ENCODE measurements at regions not wholly inside any gene's neighbourhood (a gene's known extent, or its start where the extent isn't known, plus 50 kb on each side); places are given as distances from the start of the nearest gene placed in this dataset.
"Not testable (repeated sequence)": the region's sequence is repeated elsewhere in the genome, so short reads cannot be mapped to it uniquely, and the experiment has no call there.

- peak; percentile 36 for DNase-seq
These were observed 53.9 kb upstream of the RCE1 start for GRCh38 chr11:66789097-66789890.

- no peak for DNase-seq
These were observed 55.1 kb upstream of the RCE1 start for GRCh38 chr11:66787934-66788758.

- no peak for DNase-seq
These were observed 55.6 kb upstream of the SPTBN2 start for GRCh38 chr11:66784575-66784974.

- DNase-seq = no peak
These were observed 53.7 kb upstream of the SPTBN2 start for GRCh38 chr11:66782726-66783125.

- DNase-seq = not testable (repeated sequence)
These were observed 50.6 kb upstream of the SPTBN2 start for GRCh38 chr11:66779651-66780050.
